GM21367 (cell line): ENCODE measurements at regions not wholly inside any gene's neighbourhood (a gene's known extent, or its start where the extent isn't known, plus 50 kb on each side); places are given as distances from the start of the nearest gene placed in this dataset.

Experiments used
- ATAC-seq: cut with Tn5 transposase; IDR thresholded peaks from one replicate; pipeline ENCODE4 v1.9.1; 2021; ENCODE audit not compliant: unreplicated experiment

- ATAC-seq, result no peak
Measured at GRCh38 chr16:85463672-85464382, 149.3 kb upstream of the GSE1 start.

GRCh38 chr16:85464383-85465305, 148.5 kb upstream of the GSE1 start:
- ATAC-seq, result no peak

- ATAC-seq, result no peak
Measured at GRCh38 chr16:85465328-85466303, 147.5 kb upstream of the GSE1 start.

- no peak for ATAC-seq
Measured at GRCh38 chr16:85466304-85466700, 146.8 kb upstream of the GSE1 start.

- ATAC-seq, result no peak
Measured at GRCh38 chr16:85466989-85467388, 146.1 kb upstream of the GSE1 start.

GRCh38 chr16:85469929-85470590, 143.1 kb upstream of the GSE1 start:
- ATAC-seq, result no peak

GRCh38 chr16:85470873-85471272, 142.2 kb upstream of the GSE1 start:
- ATAC-seq, result no peak

GRCh38 chr16:85471469-85472431, 141.4 kb upstream of the GSE1 start:
- no peak for ATAC-seq

GRCh38 chr16:85472514-85472913, 140.6 kb upstream of the GSE1 start:
- ATAC-seq, result no peak

- no peak for ATAC-seq
Measured at GRCh38 chr16:85473323-85473722, 139.8 kb upstream of the GSE1 start.

- ATAC-seq, result no peak
Measured at GRCh38 chr16:85473909-85474620, 139.1 kb upstream of the GSE1 start.

GRCh38 chr16:85474621-85475217, 138.4 kb upstream of the GSE1 start:
- no peak for ATAC-seq

GRCh38 chr16:85475233-85475632, 137.9 kb upstream of the GSE1 start:
- ATAC-seq, result no peak

GRCh38 chr16:85475691-85476300, 137.3 kb upstream of the GSE1 start:
- ATAC-seq, result no peak

- ATAC-seq, result no peak
Measured at GRCh38 chr16:85476389-85476788, 136.7 kb upstream of the GSE1 start.

GRCh38 chr16:85477801-85478363, 135.2 kb upstream of the GSE1 start:
- no peak for ATAC-seq

GRCh38 chr16:85479972-85480726, 133.0 kb upstream of the GSE1 start:
- no peak for ATAC-seq
